GM12878 (cell line): ENCODE measurements at regions not wholly inside any gene's neighbourhood (a gene's known extent, or its start where the extent isn't known, plus 50 kb on each side); places are given as distances from the start of the nearest gene placed in this dataset.

Experiments used
- BCL11A ChIP-seq: IDR thresholded peaks from 2 replicates; pipeline ENCODE4 v1.6.1; 2011; ENCODE audit warnings: low read depth, low read length
- EP300 ChIP-seq, 2 experiments: fragments of 150-350 bp in 1 of 2; IDR thresholded peaks; 2 replicates each; pipeline ENCODE4 v1.6.1; 2011 to 2012; ENCODE audit warnings: low read depth in 2 of 2, low read length in 2 of 2, borderline replicate concordance in 1 of 2, improper control_type of control experiment in 1 of 2, inconsistent platforms in 1 of 2; ENCODE audit not compliant: control insufficient read depth in 1 of 2
- EZH2 ChIP-seq: IDR thresholded peaks from 2 replicates; pipeline ENCODE4 v1.6.1; 2012; ENCODE audit warnings: low read depth, mild to moderate bottlenecking, control low read depth, inconsistent platforms, low read length, borderline replicate concordance; ENCODE audit not compliant: control insufficient read depth
- GABPA ChIP-seq: IDR thresholded peaks from 2 replicates; pipeline ENCODE4 v1.6.1; 2014; ENCODE audit warnings: antibody characterized with exemption, low read depth, mild to moderate bottlenecking, inconsistent platforms
- HDGF ChIP-seq: fragments of 450-650 bp; IDR thresholded peaks from 2 replicates; pipeline ENCODE4 v1.6.1; 2016; ENCODE audit warnings: antibody characterized with exemption
- IKZF1 ChIP-seq: fragments of 450-650 bp; conservative IDR thresholded peaks from 2 replicates; pipeline ENCODE4 v1.6.1; 2017; ENCODE audit warnings: antibody characterized with exemption, mild to moderate bottlenecking
- KDM1A ChIP-seq: fragments of 200-600 bp; sonication (generic); IDR thresholded peaks from 2 replicates; pipeline ENCODE4 v1.6.1; 2016; ENCODE audit warnings: borderline replicate concordance
- MYB ChIP-seq: fragments of 150-350 bp; IDR thresholded peaks from 2 replicates; pipeline ENCODE4 v1.6.1; 2014; ENCODE audit warnings: mild to moderate bottlenecking, low read depth, low read length, borderline replicate concordance
- PAX8 ChIP-seq: fragments of 450-650 bp; IDR thresholded peaks from 2 replicates; pipeline ENCODE4 v1.6.1; 2017; ENCODE audit warnings: mild to moderate bottlenecking, moderate library complexity
- POLR2A ChIP-seq: IDR thresholded peaks from 2 replicates; pipeline ENCODE4 v1.6.1; 2011; ENCODE audit warnings: low read depth, mild to moderate bottlenecking, low read length
- RAD21 ChIP-seq: IDR thresholded peaks from 2 replicates; pipeline ENCODE4 v1.6.1; 2011; ENCODE audit warnings: mild to moderate bottlenecking, low read depth, low read length, moderate library complexity; ENCODE audit not compliant: insufficient read depth
- RCOR1 ChIP-seq: conservative IDR thresholded peaks from 2 replicates; pipeline ENCODE4 v1.6.1; 2012; ENCODE audit warnings: low read depth, low read length, improper control_type of control experiment
- SMARCA5 ChIP-seq: fragments of 450-650 bp; IDR thresholded peaks from 2 replicates; pipeline ENCODE4 v1.6.1; 2017; ENCODE audit warnings: mild to moderate bottlenecking
- ZZZ3 ChIP-seq: IDR thresholded peaks from 2 replicates; pipeline ENCODE4 v1.6.1; 2011; ENCODE audit warnings: low read depth; ENCODE audit not compliant: control insufficient read depth, insufficient read length

- TF ChIP-seq EP300 (IDR thresholded peaks at IDR 0.05; ENCODE audit: borderline replicate concordance in 1 of 2, control insufficient read depth in 1 of 2, low read depth in 2 of 2, low read length in 2 of 2): no peak
- no peak for TF ChIP-seq POLR2A
- no peak for TF ChIP-seq GABPA
- no peak for TF ChIP-seq EZH2
- no peak for TF ChIP-seq SMARCA5
- no peak for TF ChIP-seq KDM1A
- no peak for TF ChIP-seq BCL11A
- no peak for TF ChIP-seq PAX8
- TF ChIP-seq ZZZ3: no peak
- no peak for TF ChIP-seq MYB
- TF ChIP-seq IKZF1: no peak
- TF ChIP-seq RCOR1: no peak
- TF ChIP-seq RAD21: no peak
- TF ChIP-seq HDGF: no peak
These were observed 278.0 kb upstream of the NUDT12 start for GRCh38 chr5:103840600-103840999.
